ENCODE measurements at regions not wholly inside any gene's neighbourhood (a gene's known extent, or its start where the extent isn't known, plus 50 kb on each side); places are given as distances from the start of the nearest gene placed in this dataset.

DNA sequence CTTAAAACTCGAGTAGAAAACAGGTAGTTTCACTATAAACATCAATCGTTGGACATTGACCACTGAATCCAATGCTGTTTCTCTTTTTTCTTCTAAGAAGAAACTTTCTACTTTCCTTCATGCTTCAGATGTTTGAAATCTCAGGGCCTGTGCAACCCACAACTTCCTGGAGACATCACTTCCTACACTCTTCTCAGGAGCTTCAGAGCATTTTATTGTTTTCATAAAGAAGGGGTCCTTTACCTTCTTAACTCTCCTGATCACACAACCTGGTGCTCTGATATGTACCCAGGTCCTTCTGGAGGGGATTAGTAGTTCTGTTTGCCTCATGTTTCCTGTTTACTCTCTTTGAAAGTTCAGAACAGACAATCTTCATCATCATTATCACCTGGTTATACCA is 113.0 kb upstream of the VAV3 start:
- Histone ChIP-seq H3K4me3 (no peak overlapping the region), H3K27ac (no peak overlapping the region), H3K4me1 (no peaks in the 10 kb centered on the region), H3K9me3 (no peaks in the 10 kb centered on the region), H3K36me3 (no peaks in the 10 kb centered on the region), H3K27me3 (no peaks in the 10 kb centered on the region)
- in situ Hi-C loops (cut with MboI; ENCODE audit: low pct_ligation_motif_present in 1 of 4, low pct_unique_long_range_greater_than_20kb in 1 of 4, low sequenced_read_pairs in 3 of 4), result no loop called here
- 62 to 77% methylated on average over 2 of the region's 2 CpGs for WGBS, 2 donors (ENCODE audit: low coverage in 1 of 2)
- intact Hi-C loops (cut with DNase I; ENCODE audit: low total_unique reads), result no loop called here
- no peak for DNase-seq
- TF ChIP-seq POLR2AphosphoS5 (IDR thresholded peaks at IDR 0.05) (no peak), POLR2A (IDR thresholded peaks at IDR 0.05) (no peak), EP300 (IDR thresholded peaks at IDR 0.05; ENCODE audit: low read depth) (no peak)
- TF ChIP-seq, protein P1, sequence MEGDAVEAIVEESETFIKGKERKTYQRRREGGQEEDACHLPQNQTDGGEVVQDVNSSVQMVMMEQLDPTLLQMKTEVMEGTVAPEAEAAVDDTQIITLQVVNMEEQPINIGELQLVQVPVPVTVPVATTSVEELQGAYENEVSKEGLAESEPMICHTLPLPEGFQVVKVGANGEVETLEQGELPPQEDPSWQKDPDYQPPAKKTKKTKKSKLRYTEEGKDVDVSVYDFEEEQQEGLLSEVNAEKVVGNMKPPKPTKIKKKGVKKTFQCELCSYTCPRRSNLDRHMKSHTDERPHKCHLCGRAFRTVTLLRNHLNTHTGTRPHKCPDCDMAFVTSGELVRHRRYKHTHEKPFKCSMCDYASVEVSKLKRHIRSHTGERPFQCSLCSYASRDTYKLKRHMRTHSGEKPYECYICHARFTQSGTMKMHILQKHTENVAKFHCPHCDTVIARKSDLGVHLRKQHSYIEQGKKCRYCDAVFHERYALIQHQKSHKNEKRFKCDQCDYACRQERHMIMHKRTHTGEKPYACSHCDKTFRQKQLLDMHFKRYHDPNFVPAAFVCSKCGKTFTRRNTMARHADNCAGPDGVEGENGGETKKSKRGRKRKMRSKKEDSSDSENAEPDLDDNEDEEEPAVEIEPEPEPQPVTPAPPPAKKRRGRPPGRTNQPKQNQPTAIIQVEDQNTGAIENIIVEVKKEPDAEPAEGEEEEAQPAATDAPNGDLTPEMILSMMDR (IDR thresholded peaks at IDR 0.05), result no peak

DNA sequence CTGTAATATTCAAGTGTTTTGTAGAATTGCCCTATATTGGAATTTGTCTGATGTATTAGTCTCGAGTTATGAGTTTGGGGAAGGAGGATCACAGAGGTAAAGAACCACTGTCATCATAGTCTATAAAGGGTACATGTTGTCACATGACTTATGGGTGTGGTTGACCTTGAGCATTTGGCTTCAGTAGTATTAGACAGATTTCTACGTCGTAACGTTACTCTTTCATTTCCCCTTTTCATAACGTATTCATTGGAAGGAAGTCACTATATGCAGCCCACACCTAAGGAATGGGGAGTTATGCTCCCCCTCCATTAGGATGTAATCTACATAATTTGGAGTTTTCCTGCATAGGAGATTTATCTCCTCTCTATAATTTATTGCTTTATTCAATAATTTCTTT is 110.1 kb upstream of the VAV3 start:
- DNase-seq, result no peak
- Histone ChIP-seq H3K27ac (no peak overlapping the region), H3K27me3 (no peaks in the 10 kb centered on the region), H3K36me3 (no peaks in the 10 kb centered on the region), H3K9me3 (no peaks in the 10 kb centered on the region), H3K4me3 (no peak overlapping the region), H3K4me1 (peaks cover 0 to 2% (median 0%) of the 10 kb centered on the region in 4 donors)
- in situ Hi-C loops (cut with MboI; ENCODE audit: low pct_ligation_motif_present in 1 of 4, low pct_unique_long_range_greater_than_20kb in 1 of 4, low sequenced_read_pairs in 3 of 4), result no loop called here
- TF ChIP-seq POLR2AphosphoS5 (IDR thresholded peaks at IDR 0.05) (no peak), POLR2A (IDR thresholded peaks at IDR 0.05) (no peak), EP300 (IDR thresholded peaks at IDR 0.05; ENCODE audit: low read depth) (no peak)
- TF ChIP-seq, protein P1 (IDR thresholded peaks at IDR 0.05), result no peak
- intact Hi-C loops (cut with DNase I; ENCODE audit: low total_unique reads), result no loop called here
- WGBS, 2 donors (ENCODE audit: low coverage in 1 of 2), result 30 to 38% methylated on average over 4 to 5 of the region's 5 CpGs

DNA sequence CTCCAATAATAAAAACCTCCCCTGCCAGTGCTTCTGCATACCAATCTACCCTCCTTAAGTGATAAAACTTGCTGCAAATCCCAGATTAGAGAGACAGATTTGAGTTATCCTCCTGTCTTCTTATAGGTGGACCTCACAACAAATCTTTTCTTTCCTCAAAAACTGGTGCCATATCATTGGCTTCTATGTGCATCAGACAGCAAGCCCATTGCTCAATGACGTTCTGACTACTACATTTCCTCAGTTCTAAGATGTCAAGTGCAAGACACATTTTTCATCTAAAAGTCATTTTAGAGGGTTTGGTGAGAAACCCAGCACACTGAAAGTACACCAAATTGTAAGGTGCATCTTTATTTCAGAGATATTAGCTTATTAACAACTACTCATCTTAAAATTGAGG is 107.8 kb upstream of the VAV3 start:
- no peak overlapping the region for H3K4me3 ChIP-seq
- in situ Hi-C loops (cut with MboI; ENCODE audit: low pct_ligation_motif_present in 1 of 4, low pct_unique_long_range_greater_than_20kb in 1 of 4, low sequenced_read_pairs in 3 of 4) (no loop called here), intact Hi-C loops (cut with DNase I; ENCODE audit: low total_unique reads) (no loop called here)
- peaks cover 0 to 2% (median 0%) of the 10 kb centered on the region in 4 donors for H3K4me1 ChIP-seq
- WGBS, 2 donors (ENCODE audit: low coverage in 1 of 2), result 53% methylated on average over 1 of the region's 1 CpG; no CpG with 5 or more reads in 1 of the 2 donors
- no peaks in the 10 kb centered on the region for H3K9me3 ChIP-seq
- no peak for TF ChIP-seq POLR2AphosphoS5 (IDR thresholded peaks at IDR 0.05)
- TF ChIP-seq, protein P1 (IDR thresholded peaks at IDR 0.05), result no peak
- TF ChIP-seq EP300 (IDR thresholded peaks at IDR 0.05; ENCODE audit: low read depth), result no peak
- no peak for TF ChIP-seq POLR2A (IDR thresholded peaks at IDR 0.05)
- no peaks in the 10 kb centered on the region for H3K36me3 ChIP-seq
- DNase-seq, result no peak
- H3K27me3 ChIP-seq, result no peaks in the 10 kb centered on the region
- H3K27ac ChIP-seq, result no peak overlapping the region

DNA sequence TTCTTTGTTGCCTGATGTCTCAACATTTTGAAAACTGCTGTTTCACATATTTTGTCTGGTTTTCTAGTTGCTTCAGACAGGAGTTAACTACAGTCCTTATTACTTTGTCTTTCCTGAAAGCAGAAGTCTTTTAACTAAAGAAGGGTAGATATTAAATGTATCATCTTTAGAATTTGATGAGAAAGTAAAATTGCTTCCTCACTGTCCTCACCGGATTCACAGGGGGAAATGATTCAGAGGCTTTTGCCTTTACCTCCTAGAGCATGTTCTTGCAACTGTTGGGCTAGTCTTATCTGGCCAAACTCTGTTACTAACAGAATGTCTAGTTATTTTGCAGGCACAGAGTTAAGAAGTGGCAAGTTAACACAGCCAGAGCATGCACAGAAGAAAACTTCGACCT is 107.2 kb upstream of the VAV3 start:
- no peak for TF ChIP-seq EP300 (IDR thresholded peaks at IDR 0.05; ENCODE audit: low read depth)
- TF ChIP-seq, protein P1 (IDR thresholded peaks at IDR 0.05), result no peak
- no peak for TF ChIP-seq POLR2AphosphoS5 (IDR thresholded peaks at IDR 0.05)
- TF ChIP-seq POLR2A (IDR thresholded peaks at IDR 0.05), result no peak
- in situ Hi-C loops (cut with MboI; ENCODE audit: low pct_ligation_motif_present in 1 of 4, low pct_unique_long_range_greater_than_20kb in 1 of 4, low sequenced_read_pairs in 3 of 4), result no loop called here
- intact Hi-C loops (cut with DNase I; ENCODE audit: low total_unique reads), result no loop called here

More for the DNA sequence above, 107.2 kb upstream of the VAV3 start:
- peaks cover 0 to 2% (median 0%) of the 10 kb centered on the region in 4 donors for H3K4me1 ChIP-seq
- no peak for DNase-seq
- WGBS, 2 donors (ENCODE audit: low coverage in 1 of 2), result 74 to 88% methylated on average over 1 to 2 of the region's 2 CpGs
- no peaks in the 10 kb centered on the region for H3K27me3 ChIP-seq
- H3K27ac ChIP-seq, result no peak overlapping the region
- no peaks in the 10 kb centered on the region for H3K36me3 ChIP-seq
- H3K9me3 ChIP-seq, result no peaks in the 10 kb centered on the region
- no peak overlapping the region for H3K4me3 ChIP-seq

Measured in transverse colon (tissue), 4 donors.